ENCODE measurements at regions not wholly inside any gene's neighbourhood (a gene's known extent, or its start where the extent isn't known, plus 50 kb on each side); places are given as distances from the start of the nearest gene placed in this dataset.
"Not testable (repeated sequence)": the region's sequence is repeated elsewhere in the genome, so short reads cannot be mapped to it uniquely, and the experiment has no call there.

GRCh38 chr1:18561967-18562366 lies 68.7 kb upstream of the PAX7 start:
- no peak for DNase-seq (ENCODE audit: low read depth in 2 of 2)

DNA sequence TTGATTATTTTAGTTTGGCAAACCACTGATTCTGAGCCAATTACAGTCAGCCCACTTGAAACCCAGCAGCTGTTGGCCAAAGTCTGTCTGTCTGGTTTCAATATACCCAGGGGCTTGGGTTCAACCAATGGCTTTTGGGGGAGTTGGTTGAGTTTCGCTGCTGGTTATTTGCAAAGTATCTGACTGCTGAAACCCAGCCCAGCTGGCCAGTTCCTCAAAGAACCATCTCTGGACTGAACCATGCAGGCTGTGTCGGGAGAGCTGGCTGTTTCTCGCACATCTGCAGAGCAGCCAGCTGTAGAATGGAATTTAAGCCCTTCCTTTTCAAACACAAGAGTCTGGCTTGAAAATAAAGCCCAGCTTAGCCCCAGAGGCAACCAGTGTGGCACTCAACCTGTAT lies 66.0 kb upstream of the PAX7 start:
- no peak for DNase-seq (ENCODE audit: low read depth in 2 of 2)

- no peak for DNase-seq (ENCODE audit: low read depth in 2 of 2)
Measured at GRCh38 chr1:18565321-18565720, 65.3 kb upstream of the PAX7 start.

- no peak for DNase-seq (ENCODE audit: low read depth in 2 of 2)
Measured at GRCh38 chr1:18568489-18568888, 62.2 kb upstream of the PAX7 start.

- no peak for DNase-seq (ENCODE audit: low read depth in 2 of 2)
Measured at GRCh38 chr1:18569251-18569650, 61.4 kb upstream of the PAX7 start.

DNA sequence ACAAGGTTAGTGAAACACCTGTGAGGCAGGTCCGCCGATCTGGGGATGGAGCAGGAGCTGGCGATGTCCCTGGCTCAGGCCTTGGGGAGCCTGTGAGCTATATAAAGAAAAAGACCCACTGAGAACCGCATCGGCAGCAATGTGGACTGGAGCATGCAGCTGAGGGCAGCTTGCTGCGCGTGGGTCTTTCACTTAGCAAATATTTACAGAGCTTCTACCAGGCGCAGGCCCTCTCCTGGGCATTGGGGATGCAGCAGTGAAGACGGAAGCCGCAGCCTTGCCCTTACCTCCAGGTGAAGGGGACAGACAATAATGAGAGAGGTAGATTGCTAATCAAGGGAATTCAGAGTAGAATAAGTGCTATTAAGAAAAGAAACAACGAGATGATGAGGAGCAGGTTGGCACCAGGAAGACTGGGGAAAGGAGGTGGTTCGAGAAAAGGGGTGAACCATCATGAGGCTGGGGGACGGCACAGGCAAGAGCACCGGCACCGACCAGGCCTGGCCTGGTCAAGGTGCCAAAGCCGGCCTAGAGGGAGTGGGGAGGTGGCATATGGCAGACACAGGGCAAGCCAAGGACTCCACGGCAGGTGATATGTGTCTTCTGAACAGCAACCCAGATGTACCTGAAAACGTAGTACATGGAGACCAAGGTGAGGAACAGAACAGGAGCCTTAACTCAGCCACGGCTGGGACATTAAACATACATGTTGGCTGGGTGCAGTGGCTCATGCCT lies 60.7 kb upstream of the PAX7 start:
- no peak for DNase-seq (ENCODE audit: low read depth in 2 of 2)

DNA sequence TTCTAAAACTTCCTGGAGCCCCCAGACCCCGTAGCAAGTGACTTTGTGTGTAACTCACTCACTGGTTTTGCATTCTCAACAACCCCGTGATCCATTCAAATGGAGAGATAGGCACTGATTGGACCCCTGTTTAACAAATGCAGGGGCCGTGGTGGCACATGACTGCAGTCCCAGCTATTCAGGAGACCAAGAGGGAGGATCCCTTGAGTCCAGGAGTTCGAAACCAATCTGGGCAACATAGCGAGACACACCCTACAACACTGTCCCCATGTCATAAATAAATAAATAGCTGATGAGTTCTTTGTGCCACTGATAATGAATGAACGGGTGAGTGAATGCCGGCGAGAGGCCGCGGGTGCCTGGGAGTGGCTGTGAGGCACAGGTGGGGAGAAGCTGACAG lies 59.4 kb upstream of the PAX7 start:
- no peak for DNase-seq (ENCODE audit: low read depth in 2 of 2)

DNA sequence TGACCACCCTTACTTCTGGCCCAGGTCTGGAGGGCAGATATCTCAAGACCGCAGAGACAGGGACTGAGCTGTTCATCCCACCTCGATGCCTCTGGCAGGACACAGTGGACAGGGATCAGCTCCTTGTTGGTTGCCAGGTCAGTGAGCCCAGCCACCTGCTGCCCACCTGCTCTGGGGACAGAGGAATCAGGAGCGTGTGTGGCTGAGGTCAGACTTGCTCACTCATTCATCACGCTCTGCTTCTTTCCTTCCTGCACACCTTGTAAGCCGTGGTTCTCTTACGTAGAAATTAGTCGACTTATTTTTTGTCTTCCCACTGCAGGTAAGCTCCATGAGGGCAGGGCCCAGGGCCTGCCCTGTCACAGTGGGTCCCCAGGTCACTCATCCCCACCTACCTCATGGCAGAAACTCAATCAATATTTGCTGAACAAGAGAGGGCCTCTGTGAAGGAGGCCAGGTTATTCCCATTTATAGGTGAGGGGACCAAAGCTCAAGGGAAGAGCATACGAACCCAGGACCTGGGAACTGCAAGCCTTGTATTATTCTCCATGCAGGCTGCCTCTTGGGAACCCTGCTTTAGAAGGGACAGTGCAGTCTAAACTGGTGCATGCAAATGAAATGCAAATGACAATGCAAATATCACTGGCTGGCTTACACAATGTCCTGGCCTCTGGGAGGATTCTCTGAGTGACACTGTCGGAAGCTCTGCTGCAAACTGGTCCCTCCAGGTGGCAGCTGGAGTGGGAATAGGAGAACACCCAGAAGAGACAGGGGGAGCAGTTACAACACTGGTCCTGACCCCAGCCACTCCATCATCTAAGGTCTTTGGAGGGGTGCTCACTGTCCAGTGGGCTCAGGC lies 58.4 kb upstream of the PAX7 start:
- DNase-seq (ENCODE audit: low read depth in 2 of 2) = no peak

DNA sequence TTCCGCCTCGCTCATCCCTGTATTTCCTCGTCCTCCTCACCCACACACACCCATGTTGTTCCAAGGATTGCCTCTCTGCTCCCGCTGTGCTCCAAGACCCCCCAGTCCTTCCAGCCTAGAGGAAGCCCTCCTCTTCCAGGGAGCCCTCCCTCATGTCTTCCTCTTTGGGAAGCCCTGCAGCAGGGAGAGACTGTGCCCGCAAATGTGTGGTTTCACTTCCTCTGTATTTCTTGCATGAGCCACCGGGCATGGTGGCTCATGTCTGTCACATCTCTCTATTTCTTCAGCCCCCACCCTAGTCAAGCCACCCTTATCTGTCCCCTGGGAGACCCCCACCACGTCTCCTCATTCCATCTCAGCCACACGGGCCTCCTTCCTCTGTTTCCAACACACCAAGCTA lies 57.5 kb upstream of the PAX7 start:
- DNase-seq (ENCODE audit: low read depth in 2 of 2) = no peak

DNA sequence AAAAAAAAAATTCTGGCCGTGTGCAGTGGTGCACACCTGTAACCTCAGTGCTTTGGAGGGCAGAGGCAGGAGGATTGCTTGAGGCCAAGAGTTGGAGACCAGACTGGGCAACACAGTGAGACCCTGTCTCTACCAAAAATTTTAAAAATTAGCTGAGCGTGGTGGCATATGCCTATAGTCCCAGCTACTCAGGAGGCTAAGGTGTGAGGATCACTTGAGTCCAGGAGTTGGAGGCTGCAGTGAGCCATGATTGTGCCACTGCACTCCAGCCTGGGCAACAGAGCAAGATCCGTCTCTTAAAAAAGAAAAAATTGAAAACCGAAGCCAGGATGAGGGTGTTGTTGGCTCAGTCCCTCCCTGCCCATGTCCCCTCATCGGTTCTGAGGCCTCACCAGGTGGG lies 55.9 kb upstream of the PAX7 start:
- DNase-seq (ENCODE audit: low read depth in 2 of 2) = no peak

DNA sequence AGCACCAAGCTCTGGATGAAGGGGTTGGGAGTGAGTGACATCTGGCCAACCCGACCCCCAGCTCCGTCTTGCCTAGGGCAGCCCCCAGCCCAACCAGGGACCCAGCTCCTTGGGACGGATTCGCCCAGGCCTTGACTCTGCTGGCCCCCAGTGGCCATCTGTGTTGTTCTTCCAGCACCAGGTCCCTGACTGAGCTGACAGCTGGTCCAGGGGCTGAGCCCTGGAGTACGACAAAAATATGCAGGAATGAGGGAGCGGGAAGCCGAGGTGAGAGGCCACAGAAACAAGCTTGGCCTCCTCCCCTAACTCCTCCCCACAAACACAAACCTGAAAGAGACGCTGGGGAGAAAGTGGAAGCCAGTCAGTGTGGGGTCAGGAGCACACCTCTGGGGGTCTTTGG lies 55.0 kb upstream of the PAX7 start:
- peak; percentile 32 to 51 for DNase-seq (ENCODE audit: low read depth in 2 of 2)

DNA sequence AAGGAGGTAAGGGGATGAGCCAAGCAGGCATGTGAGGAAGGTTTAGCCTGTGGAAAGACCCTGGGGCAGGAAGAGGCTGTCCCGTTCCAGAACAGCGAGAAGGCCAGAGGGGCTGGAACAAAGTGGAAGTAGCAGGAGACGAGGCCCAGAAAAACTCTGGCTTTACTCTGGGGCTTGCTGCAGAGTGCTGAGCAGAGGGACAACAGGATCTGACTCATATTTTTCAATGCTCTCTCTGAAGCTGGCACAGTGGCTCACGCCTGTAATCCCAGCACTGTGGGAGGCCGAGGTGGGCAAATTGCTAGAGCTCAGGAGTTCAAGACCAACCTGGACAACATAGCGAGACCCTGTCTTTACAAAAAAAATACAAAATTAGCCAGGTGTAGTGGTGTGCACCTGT lies 52.4 kb upstream of the PAX7 start:
- DNase-seq (ENCODE audit: low read depth in 2 of 2) = no peak

DNA sequence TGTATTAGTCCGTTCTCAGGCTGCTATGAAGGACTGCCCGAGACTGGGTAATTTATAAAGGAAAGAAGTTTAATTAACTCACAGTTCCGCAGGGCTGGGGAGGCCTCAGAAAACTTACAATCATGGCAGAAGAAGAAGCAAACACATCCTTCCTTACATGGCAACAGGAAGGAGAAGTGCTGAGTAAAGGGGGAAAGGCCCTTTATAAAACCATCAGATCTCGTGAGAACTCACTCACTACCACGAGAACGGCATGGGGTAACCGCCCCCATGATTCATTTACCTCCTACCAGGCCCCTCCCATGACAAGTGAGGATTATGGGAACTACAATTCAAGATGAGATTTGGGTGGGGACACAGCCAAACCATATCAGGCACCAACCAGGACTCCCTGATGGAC lies 51.4 kb upstream of the PAX7 start:
- DNase-seq (ENCODE audit: low read depth in 2 of 2) = not testable (repeated sequence)

GRCh38 chr1:18580047-18580446 lies 50.6 kb upstream of the PAX7 start:
- DNase-seq (ENCODE audit: low read depth in 2 of 2) = no peak

- DNase-seq (ENCODE audit: low read depth in 2 of 2) = no peak
Measured at GRCh38 chr1:18580691-18581419, 49.8 kb upstream of the PAX7 start.

Data from activated CD4-positive, alpha-beta T cell treated with anti-CD3 and anti-CD28 coated beads for 24 hours (primary cell).